DND-41 (cell line): ENCODE measurements at regions not wholly inside any gene's neighbourhood (a gene's known extent, or its start where the extent isn't known, plus 50 kb on each side); places are given as distances from the start of the nearest gene placed in this dataset.

Source experiments
- EZH2 ChIP-seq: IDR thresholded peaks from 3 replicates; pipeline ENCODE4 v1.6.1; 2012; ENCODE audit warnings: borderline replicate concordance, low read depth, mild to moderate bottlenecking, moderate library complexity, low read length, inconsistent platforms; ENCODE audit not compliant: severe bottlenecking
- TF ChIP-seq, protein P1 (sequence below): IDR thresholded peaks from 2 replicates; pipeline ENCODE4 v1.5.1; 2012; ENCODE audit warnings: borderline replicate concordance, low read length, moderate library complexity, mild to moderate bottlenecking; ENCODE audit not compliant: poor library complexity, severe bottlenecking; ENCODE audit errors: extremely low read depth

DNA sequence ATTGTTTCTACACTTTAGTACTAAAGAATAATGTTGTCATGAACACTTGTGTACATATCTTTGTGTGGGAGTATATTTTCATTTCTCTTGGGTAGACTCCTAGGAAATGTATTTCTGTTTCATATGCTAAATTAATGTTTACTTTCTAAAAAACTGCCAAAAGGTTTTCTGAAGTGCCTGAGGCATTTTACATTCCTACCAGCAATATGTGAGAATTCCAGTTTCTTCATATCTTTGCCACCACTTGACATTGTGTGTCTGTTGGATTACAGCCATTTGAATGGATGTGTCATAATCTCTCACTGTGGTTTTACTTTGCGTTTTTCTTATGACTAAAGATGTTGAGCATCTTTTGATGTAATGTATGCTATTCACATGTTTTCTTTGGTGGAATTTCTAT lies 428.2 kb upstream of the KCNH7 start:
- TF ChIP-seq, protein P1, sequence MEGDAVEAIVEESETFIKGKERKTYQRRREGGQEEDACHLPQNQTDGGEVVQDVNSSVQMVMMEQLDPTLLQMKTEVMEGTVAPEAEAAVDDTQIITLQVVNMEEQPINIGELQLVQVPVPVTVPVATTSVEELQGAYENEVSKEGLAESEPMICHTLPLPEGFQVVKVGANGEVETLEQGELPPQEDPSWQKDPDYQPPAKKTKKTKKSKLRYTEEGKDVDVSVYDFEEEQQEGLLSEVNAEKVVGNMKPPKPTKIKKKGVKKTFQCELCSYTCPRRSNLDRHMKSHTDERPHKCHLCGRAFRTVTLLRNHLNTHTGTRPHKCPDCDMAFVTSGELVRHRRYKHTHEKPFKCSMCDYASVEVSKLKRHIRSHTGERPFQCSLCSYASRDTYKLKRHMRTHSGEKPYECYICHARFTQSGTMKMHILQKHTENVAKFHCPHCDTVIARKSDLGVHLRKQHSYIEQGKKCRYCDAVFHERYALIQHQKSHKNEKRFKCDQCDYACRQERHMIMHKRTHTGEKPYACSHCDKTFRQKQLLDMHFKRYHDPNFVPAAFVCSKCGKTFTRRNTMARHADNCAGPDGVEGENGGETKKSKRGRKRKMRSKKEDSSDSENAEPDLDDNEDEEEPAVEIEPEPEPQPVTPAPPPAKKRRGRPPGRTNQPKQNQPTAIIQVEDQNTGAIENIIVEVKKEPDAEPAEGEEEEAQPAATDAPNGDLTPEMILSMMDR, result no peak
- no peak for TF ChIP-seq EZH2
